ENCODE measurements at regions not wholly inside any gene's neighbourhood (a gene's known extent, or its start where the extent isn't known, plus 50 kb on each side); places are given as distances from the start of the nearest gene placed in this dataset.

GRCh38 chr2:133955169-133955568 is 298.7 kb upstream of the MGAT5 start:
- no peak overlapping the region for H3K27ac ChIP-seq (ENCODE audit: low read depth, low read length)
- Mint-ChIP-seq H3K27me3 (ENCODE audit: insufficient read depth) (peaks cover 8% of the 10 kb centered on the region), H3K4me3 (no peak overlapping the region), H3K9me3 (no peaks in the 10 kb centered on the region), H3K27ac (no peak overlapping the region), H3K4me1 (peaks cover 3% of the 10 kb centered on the region), H3K36me3 (ENCODE audit: low read depth) (no peaks in the 10 kb centered on the region)
- H3K4me3 ChIP-seq (ENCODE audit: low read length): no peak overlapping the region
- H3K9ac ChIP-seq (ENCODE audit: extremely low read depth, low read length, poor library complexity, severe bottlenecking): no peak overlapping the region
- no peak for DNase-seq
- no peaks in the 10 kb centered on the region for H3K36me3 ChIP-seq (ENCODE audit: control insufficient read depth, insufficient read depth, low read length)
- H3K4me1 ChIP-seq (ENCODE audit: control insufficient read depth, insufficient read depth, low read length): no peaks in the 10 kb centered on the region
- TF ChIP-seq, protein P1, sequence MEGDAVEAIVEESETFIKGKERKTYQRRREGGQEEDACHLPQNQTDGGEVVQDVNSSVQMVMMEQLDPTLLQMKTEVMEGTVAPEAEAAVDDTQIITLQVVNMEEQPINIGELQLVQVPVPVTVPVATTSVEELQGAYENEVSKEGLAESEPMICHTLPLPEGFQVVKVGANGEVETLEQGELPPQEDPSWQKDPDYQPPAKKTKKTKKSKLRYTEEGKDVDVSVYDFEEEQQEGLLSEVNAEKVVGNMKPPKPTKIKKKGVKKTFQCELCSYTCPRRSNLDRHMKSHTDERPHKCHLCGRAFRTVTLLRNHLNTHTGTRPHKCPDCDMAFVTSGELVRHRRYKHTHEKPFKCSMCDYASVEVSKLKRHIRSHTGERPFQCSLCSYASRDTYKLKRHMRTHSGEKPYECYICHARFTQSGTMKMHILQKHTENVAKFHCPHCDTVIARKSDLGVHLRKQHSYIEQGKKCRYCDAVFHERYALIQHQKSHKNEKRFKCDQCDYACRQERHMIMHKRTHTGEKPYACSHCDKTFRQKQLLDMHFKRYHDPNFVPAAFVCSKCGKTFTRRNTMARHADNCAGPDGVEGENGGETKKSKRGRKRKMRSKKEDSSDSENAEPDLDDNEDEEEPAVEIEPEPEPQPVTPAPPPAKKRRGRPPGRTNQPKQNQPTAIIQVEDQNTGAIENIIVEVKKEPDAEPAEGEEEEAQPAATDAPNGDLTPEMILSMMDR (conservative IDR thresholded peaks at IDR 0.05): peak; percentile 25
- no peaks in the 10 kb centered on the region for H3K9me3 ChIP-seq (ENCODE audit: control insufficient read depth, low read length)
- 91% methylated on average over 2 of the region's 3 CpGs; no CpG with 5 or more reads in 1 of the 2 experiments for WGBS, 2 experiments (ENCODE audit: insufficient coverage in 1 of 2, insufficient read length in 1 of 2)
- H3K27me3 ChIP-seq (ENCODE audit: control insufficient read depth, insufficient read depth, low read length, poor library complexity, severe bottlenecking): peaks cover 4% of the 10 kb centered on the region

DNA sequence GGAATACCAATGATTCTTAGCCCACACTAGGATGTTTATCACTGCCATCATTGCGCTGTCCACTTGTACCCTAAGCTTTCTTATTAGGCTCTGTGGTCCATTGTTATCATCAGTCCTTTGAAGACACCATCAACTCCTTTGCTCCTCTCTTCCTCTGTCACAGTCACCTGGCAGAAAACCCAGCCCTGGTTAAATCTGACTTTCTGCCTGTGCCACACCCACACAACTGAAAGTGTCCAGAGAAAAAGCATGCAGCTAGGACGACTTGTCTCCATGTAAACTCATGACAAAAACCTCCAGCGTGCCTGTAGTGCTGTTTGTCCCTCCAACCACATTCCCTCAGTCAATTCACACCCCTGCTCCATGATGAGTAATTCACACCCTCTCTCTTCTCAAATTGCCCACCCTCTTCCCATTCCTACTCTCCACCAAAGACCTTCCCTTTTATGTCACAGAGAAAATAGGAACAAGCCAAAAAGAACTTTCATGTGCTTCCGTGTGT is 297.4 kb upstream of the MGAT5 start:
- H3K27ac Mint-ChIP-seq: no peak overlapping the region
- H3K9me3 ChIP-seq (ENCODE audit: control insufficient read depth, low read length): no peaks in the 10 kb centered on the region
- H3K4me1 ChIP-seq (ENCODE audit: control insufficient read depth, insufficient read depth, low read length): no peaks in the 10 kb centered on the region
- H3K27ac ChIP-seq (ENCODE audit: low read depth, low read length): no peak overlapping the region
- H3K4me3 ChIP-seq (ENCODE audit: low read length): no peak overlapping the region
- no peak overlapping the region for H3K4me3 Mint-ChIP-seq
- H3K4me1 Mint-ChIP-seq: no peaks in the 10 kb centered on the region
- H3K36me3 ChIP-seq (ENCODE audit: control insufficient read depth, insufficient read depth, low read length): no peaks in the 10 kb centered on the region
- DNase-seq: no peak
- H3K27me3 Mint-ChIP-seq (ENCODE audit: insufficient read depth): peaks cover 8% of the 10 kb centered on the region
- TF ChIP-seq, protein P1 (conservative IDR thresholded peaks at IDR 0.05): no peak
- WGBS, 2 experiments (ENCODE audit: insufficient coverage in 1 of 2, insufficient read length in 1 of 2): 75 to 83% methylated on average over 4 of the region's 4 CpGs
- peaks cover 4% of the 10 kb centered on the region for H3K27me3 ChIP-seq (ENCODE audit: control insufficient read depth, insufficient read depth, low read length, poor library complexity, severe bottlenecking)
- H3K9ac ChIP-seq (ENCODE audit: extremely low read depth, low read length, poor library complexity, severe bottlenecking): no peak overlapping the region
- H3K36me3 Mint-ChIP-seq (ENCODE audit: low read depth): no peaks in the 10 kb centered on the region
- H3K9me3 Mint-ChIP-seq: no peaks in the 10 kb centered on the region

- H3K4me1 Mint-ChIP-seq: no peaks in the 10 kb centered on the region
- H3K36me3 ChIP-seq (ENCODE audit: control insufficient read depth, insufficient read depth, low read length): no peaks in the 10 kb centered on the region
- no peak overlapping the region for H3K27ac Mint-ChIP-seq
- H3K4me3 ChIP-seq (ENCODE audit: low read length): no peak overlapping the region
- DNase-seq: no peak
- no peaks in the 10 kb centered on the region for H3K4me1 ChIP-seq (ENCODE audit: control insufficient read depth, insufficient read depth, low read length)
- no peaks in the 10 kb centered on the region for H3K9me3 ChIP-seq (ENCODE audit: control insufficient read depth, low read length)
- 76 to 92% methylated on average over 1 to 5 of the region's 6 CpGs for WGBS, 2 experiments (ENCODE audit: insufficient coverage in 1 of 2, insufficient read length in 1 of 2)
- TF ChIP-seq, protein P1 (conservative IDR thresholded peaks at IDR 0.05): no peak
- H3K9ac ChIP-seq (ENCODE audit: extremely low read depth, low read length, poor library complexity, severe bottlenecking): no peak overlapping the region
- H3K9me3 Mint-ChIP-seq: no peaks in the 10 kb centered on the region
- H3K36me3 Mint-ChIP-seq (ENCODE audit: low read depth): no peaks in the 10 kb centered on the region
- peaks cover 17% of the 10 kb centered on the region for H3K27me3 Mint-ChIP-seq (ENCODE audit: insufficient read depth)
- peaks cover 17% of the 10 kb centered on the region for H3K27me3 ChIP-seq (ENCODE audit: control insufficient read depth, insufficient read depth, low read length, poor library complexity, severe bottlenecking)
- H3K4me3 Mint-ChIP-seq: no peak overlapping the region
- no peak overlapping the region for H3K27ac ChIP-seq (ENCODE audit: low read depth, low read length)
Measured at GRCh38 chr2:133957724-133958480, 296.0 kb upstream of the MGAT5 start.
